B cell (primary cell): ENCODE measurements at regions not wholly inside any gene's neighbourhood (a gene's known extent, or its start where the extent isn't known, plus 50 kb on each side); places are given as distances from the start of the nearest gene placed in this dataset.

Source experiments
- ATAC-seq: fragments of 200-7000 bp; cut with Tn5 transposase; one replicate; pipeline ENCODE4 v1.10.0; 2021; ENCODE audit warnings: low read depth, mild to moderate bottlenecking, moderate number of reproducible peaks, moderate library complexity
- CTCF ChIA-PET: fragments of 350-600 bp; sonication (Branson Sonifier 250); formaldehyde crosslinking; loops from one replicate; lab custom pipeline; 2021; ENCODE audit warnings: antibody characterized with exemption, inconsistent platforms; lab: Charles Lee
- POLR2A ChIA-PET: fragments of 350-600 bp; sonication (Branson Sonifier 250); formaldehyde crosslinking; loops from one replicate; lab custom pipeline; 2021; ENCODE audit warnings: antibody characterized with exemption; lab: Charles Lee
- DNase-seq: peaks from one replicate; pipeline ENCODE4 v3.0.0; 2013
- H2AFZ ChIP-seq: 2 replicates; pipeline ENCODE4 v1.6.1; 2012; ENCODE audit warnings: mild to moderate bottlenecking, low read depth, low read length; ENCODE audit not compliant: insufficient read depth, poor library complexity, severe bottlenecking
- H3K27ac ChIP-seq, 2 donors: 1 replicate in 1 of 2; 2 replicates in 1 of 2; pipeline ENCODE4 v1.5.1; 2012 to 2013; ENCODE audit warnings: low read length in 2 of 2, mild to moderate bottlenecking in 2 of 2, moderate library complexity in 1 of 2
- H3K27me3 ChIP-seq, 4 experiments: fragments of 200-600 bp in 1 of 4; sonication (generic) in 1 of 4; replicated peaks in 1 of 4; 1 replicate in 2 of 4; 2 replicates in 2 of 4; pipeline versions ENCODE4 v1.6.1 to v1.7.0; 2013 to 2016; ENCODE audit warnings: low read length in 3 of 4, mild to moderate bottlenecking in 2 of 4, mixed read lengths in 1 of 4, moderate library complexity in 1 of 4; ENCODE audit not compliant: insufficient read depth in 4 of 4, control insufficient read depth in 3 of 4; ENCODE audit errors: control extremely low read depth in 1 of 4
- H3K36me3 ChIP-seq, 2 experiments: replicated peaks in 1 of 2; 1 replicate in 1 of 2; 2 replicates in 1 of 2; pipeline versions ENCODE4 v1.6.1 to v1.7.1; 2013; ENCODE audit warnings: low read length in 1 of 2; ENCODE audit not compliant: insufficient read depth in 2 of 2, control insufficient read depth in 1 of 2; ENCODE audit errors: control extremely low read depth in 1 of 2, extremely low read depth in 1 of 2
- H3K4me1 ChIP-seq, 2 donors: fragments of 200-600 bp in 1 of 2; sonication (generic) in 1 of 2; 1 replicate in 1 of 2; 2 replicates in 1 of 2; pipeline versions ENCODE4 v1.5.1 to v1.6.1; 2013 to 2017; ENCODE audit warnings: low read length in 2 of 2; ENCODE audit not compliant: control insufficient read depth in 2 of 2, insufficient read depth in 2 of 2
- H3K4me2 ChIP-seq: replicated peaks from 2 replicates; pipeline ENCODE3; 2012; ENCODE audit warnings: mild to moderate bottlenecking, low read depth, low read length; ENCODE audit not compliant: poor library complexity, severe bottlenecking
- H3K4me3 ChIP-seq, 5 experiments: fragments of 200-600 bp in 1 of 5; sonication (generic) in 1 of 5; 1 replicate in 3 of 5; 2 replicates in 2 of 5; pipeline versions ENCODE4 v1.5.1 to v1.7.0; 2011 to 2016; ENCODE audit warnings: low read length in 4 of 5, mild to moderate bottlenecking in 4 of 5, low read depth in 2 of 5, control low read depth in 1 of 5, moderate library complexity in 1 of 5; ENCODE audit not compliant: insufficient read depth in 1 of 5; ENCODE audit errors: control extremely low read depth in 1 of 5, extremely low read depth in 1 of 5
- H3K79me2 ChIP-seq: fragments of 200-600 bp; sonication (generic); one replicate; pipeline ENCODE4 v1.6.0; 2016; ENCODE audit warnings: low read length; ENCODE audit not compliant: control insufficient read depth, insufficient read depth
- H3K9ac ChIP-seq: fragments of 200-600 bp; sonication (generic); 2 replicates; pipeline ENCODE4 v1.6.1; 2017; ENCODE audit warnings: mild to moderate bottlenecking, low read length, moderate library complexity
- H3K9me3 ChIP-seq, 3 donors: one replicate each; pipeline versions ENCODE4 v1.6.1 to v1.7.1; 2013; ENCODE audit warnings: low read length in 2 of 3; ENCODE audit not compliant: control insufficient read depth in 2 of 3, insufficient read depth in 1 of 3; ENCODE audit errors: control extremely low read depth in 1 of 3
- H4K20me1 ChIP-seq: 2 replicates; pipeline ENCODE4 v1.6.0; 2012; ENCODE audit warnings: mild to moderate bottlenecking, low read length; ENCODE audit not compliant: insufficient read depth, control insufficient read depth, poor library complexity, severe bottlenecking
- H3K27ac Mint-ChIP-seq: one replicate; pipeline ENCODE4 v1.8.0; 2021; ENCODE audit warnings: mixed read lengths
- H3K27me3 Mint-ChIP-seq: one replicate; pipeline ENCODE4 v1.8.0; 2021; ENCODE audit warnings: mixed read lengths
- H3K4me1 Mint-ChIP-seq: one replicate; pipeline ENCODE4 v1.8.0; 2021; ENCODE audit warnings: mixed read lengths
- H3K4me3 Mint-ChIP-seq: one replicate; pipeline ENCODE4 v1.8.0; 2021; ENCODE audit warnings: mixed read lengths
- H3K9me3 Mint-ChIP-seq: one replicate; pipeline ENCODE4 v1.8.0; 2022; ENCODE audit warnings: mixed read lengths; ENCODE audit not compliant: insufficient read depth
- EZH2 ChIP-seq: IDR thresholded peaks from 2 replicates; pipeline ENCODE4 v1.6.1; 2012; ENCODE audit warnings: borderline replicate concordance, low read depth, mild to moderate bottlenecking, moderate library complexity, low read length; ENCODE audit not compliant: insufficient read depth, poor library complexity, severe bottlenecking
- WGBS: methylation state at CpG from one replicate; pipeline ENCODE4 v1.1.5; 2013; ENCODE audit warnings: missing lambda C conversion rate; ENCODE audit not compliant: insufficient coverage; 5-methylcytosine and 5-hydroxymethylcytosine counted together
- intact Hi-C: fragments of 100-400 bp; cut with micrococcal nuclease; formaldehyde crosslinking; loops from one replicate; pipeline ENCODE4 v1.10.0; 2022
- TF ChIP-seq, protein P1 (sequence below): fragments of 200-600 bp; IDR thresholded peaks from one replicate; pipeline ENCODE4 v1.8.0; 2022; ENCODE audit warnings: antibody characterized with exemption, mild to moderate bottlenecking

DNA sequence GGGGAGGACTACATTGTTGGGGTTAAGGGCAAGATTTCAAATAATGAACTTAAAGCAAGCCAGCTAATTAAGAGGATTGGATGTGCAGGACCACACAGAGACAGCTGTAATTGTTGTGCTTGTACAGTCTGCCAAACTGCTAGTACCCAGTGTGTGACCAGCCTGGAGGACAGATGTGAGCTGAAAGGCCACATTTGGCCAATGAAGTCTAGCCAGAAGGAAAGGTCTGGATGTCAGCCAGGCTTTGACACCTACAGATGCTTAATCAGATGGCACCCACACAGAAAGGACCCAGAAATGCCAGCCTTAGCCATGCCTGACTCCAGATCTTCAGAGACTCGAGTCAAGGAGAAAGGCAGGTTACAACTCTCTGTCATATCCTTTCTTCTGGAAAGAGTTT, 491.1 kb downstream of the KIF4B start:
- Histone ChIP-seq H3K4me1 (no peaks in the 10 kb centered on the region), H3K79me2 (no peaks in the 10 kb centered on the region), H3K27ac (no peak overlapping the region), H3K9ac (no peak overlapping the region), H3K4me3 (no peak overlapping the region), H3K4me2 (no peak overlapping the region), H3K9me3 (no peaks in the 10 kb centered on the region), H3K27me3 (no peaks in the 10 kb centered on the region), H3K36me3 (no peaks in the 10 kb centered on the region), H4K20me1 (no peaks in the 10 kb centered on the region), H2AFZ (no peak overlapping the region)
- no peak overlapping the region for H3K27ac Mint-ChIP-seq
- POLR2A ChIA-PET, result no interaction called here
- no CpG with 5 or more reads among the region's 1 CpG for WGBS
- no peaks in the 10 kb centered on the region for H3K9me3 Mint-ChIP-seq
- H3K4me1 Mint-ChIP-seq, result no peaks in the 10 kb centered on the region
- DNase-seq (no peak), ATAC-seq (no peak)
- intact Hi-C loops, result no loop called here
- TF ChIP-seq EZH2, result no peak
- TF ChIP-seq, protein P1, sequence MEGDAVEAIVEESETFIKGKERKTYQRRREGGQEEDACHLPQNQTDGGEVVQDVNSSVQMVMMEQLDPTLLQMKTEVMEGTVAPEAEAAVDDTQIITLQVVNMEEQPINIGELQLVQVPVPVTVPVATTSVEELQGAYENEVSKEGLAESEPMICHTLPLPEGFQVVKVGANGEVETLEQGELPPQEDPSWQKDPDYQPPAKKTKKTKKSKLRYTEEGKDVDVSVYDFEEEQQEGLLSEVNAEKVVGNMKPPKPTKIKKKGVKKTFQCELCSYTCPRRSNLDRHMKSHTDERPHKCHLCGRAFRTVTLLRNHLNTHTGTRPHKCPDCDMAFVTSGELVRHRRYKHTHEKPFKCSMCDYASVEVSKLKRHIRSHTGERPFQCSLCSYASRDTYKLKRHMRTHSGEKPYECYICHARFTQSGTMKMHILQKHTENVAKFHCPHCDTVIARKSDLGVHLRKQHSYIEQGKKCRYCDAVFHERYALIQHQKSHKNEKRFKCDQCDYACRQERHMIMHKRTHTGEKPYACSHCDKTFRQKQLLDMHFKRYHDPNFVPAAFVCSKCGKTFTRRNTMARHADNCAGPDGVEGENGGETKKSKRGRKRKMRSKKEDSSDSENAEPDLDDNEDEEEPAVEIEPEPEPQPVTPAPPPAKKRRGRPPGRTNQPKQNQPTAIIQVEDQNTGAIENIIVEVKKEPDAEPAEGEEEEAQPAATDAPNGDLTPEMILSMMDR, result no peak
- CTCF ChIA-PET, result no interaction called here
- no peak overlapping the region for H3K4me3 Mint-ChIP-seq
- no peaks in the 10 kb centered on the region for H3K27me3 Mint-ChIP-seq

DNA sequence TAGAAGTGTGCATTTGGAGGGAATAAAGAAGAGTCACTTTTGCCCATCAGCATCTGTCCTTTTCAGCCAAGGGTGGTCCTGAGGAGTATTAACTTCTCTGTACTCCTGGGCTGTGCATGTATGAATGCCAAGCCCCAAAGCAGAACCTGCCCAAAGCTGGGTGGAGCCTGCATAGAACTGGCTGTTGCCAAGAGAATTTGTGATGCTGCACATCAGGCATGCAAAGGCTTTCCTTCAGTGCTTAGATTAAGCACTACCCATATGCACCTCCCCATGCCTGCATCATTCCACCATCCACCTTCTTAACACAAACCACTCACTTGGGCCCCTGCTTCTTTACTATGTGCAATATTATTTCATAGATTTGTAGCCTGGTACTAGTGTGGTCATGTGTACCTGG, 493.8 kb downstream of the KIF4B start:
- Histone ChIP-seq H3K36me3 (no peaks in the 10 kb centered on the region), H3K4me3 (no peak overlapping the region), H2AFZ (no peak overlapping the region), H3K4me1 (no peaks in the 10 kb centered on the region), H4K20me1 (no peaks in the 10 kb centered on the region), H3K9ac (no peak overlapping the region), H3K27me3 (no peaks in the 10 kb centered on the region), H3K9me3 (no peaks in the 10 kb centered on the region), H3K79me2 (no peaks in the 10 kb centered on the region), H3K27ac (no peak overlapping the region), H3K4me2 (no peak overlapping the region)
- DNase-seq (no peak), ATAC-seq (no peak)
- H3K9me3 Mint-ChIP-seq, result no peaks in the 10 kb centered on the region
- ChIA-PET CTCF (interaction anchor here (0.7 kb wide), 1 partner anchor 37 kb away, joined by 3 read pairs; no protein-coding TSS in a partner anchor), POLR2A (no interaction called here)
- intact Hi-C loops, result no loop called here
- no peak for TF ChIP-seq EZH2
- no peaks in the 10 kb centered on the region for H3K27me3 Mint-ChIP-seq
- no peak overlapping the region for H3K27ac Mint-ChIP-seq
- no peaks in the 10 kb centered on the region for H3K4me1 Mint-ChIP-seq
- H3K4me3 Mint-ChIP-seq, result no peak overlapping the region
